ENCODE measurements at regions not wholly inside any gene's neighbourhood (a gene's known extent, or its start where the extent isn't known, plus 50 kb on each side); places are given as distances from the start of the nearest gene placed in this dataset.
"Not testable (repeated sequence)": the region's sequence is repeated elsewhere in the genome, so short reads cannot be mapped to it uniquely, and the experiment has no call there.

DNA sequence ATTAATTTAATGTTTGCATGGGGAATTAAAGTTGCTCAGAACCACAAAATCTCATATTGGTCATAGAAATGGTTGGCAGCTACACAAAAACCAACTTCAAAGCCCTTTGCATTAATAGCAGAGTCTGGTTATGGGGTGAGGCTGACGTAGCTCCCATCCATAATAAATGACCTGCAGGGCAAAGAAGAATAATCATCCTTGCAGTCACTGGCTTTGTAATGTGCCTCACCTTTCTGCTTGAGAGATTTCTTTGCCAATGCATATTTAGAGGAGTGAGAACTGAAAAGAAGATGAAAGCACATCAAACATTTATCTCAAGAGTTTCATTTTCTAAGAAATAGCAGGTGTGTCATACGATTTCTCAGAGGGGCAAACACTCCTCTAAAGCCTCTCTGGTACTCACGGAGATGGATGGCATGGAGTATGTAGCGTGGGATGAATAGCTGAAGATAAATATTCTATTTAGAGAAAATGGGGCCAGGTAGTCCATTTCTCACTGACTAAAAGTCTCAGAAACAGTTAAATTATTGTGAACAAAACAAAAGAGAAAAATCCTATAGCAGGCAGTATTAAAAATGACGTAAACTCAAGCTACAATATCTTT, 1491.9 kb downstream of the FAM181B start:
- ChIA-PET CTCF (no interaction called here), POLR2A (no interaction called here)
- Histone ChIP-seq H3K27ac (ENCODE audit: low read depth in 1 of 2, low read length in 2 of 2) (no peak overlapping the region), H3K4me1 (ENCODE audit: insufficient read depth, low read length) (no peaks in the 10 kb centered on the region), H3K27me3 (ENCODE audit: control insufficient read depth in 1 of 2, insufficient read depth in 2 of 2, low read length in 2 of 2) (no peaks in the 10 kb centered on the region), H3K4me3 (ENCODE audit: low read length) (no peak overlapping the region), H3K9me3 (ENCODE audit: control insufficient read depth in 1 of 2, insufficient read depth in 1 of 2, low read length in 2 of 2) (no peaks in the 10 kb centered on the region), H3K36me3 (ENCODE audit: insufficient read depth, low read length) (no peaks in the 10 kb centered on the region)
- intact Hi-C loops (cut with DNase I, micrococcal nuclease), result no loop called here
- Mint-ChIP-seq H3K9me3 (peaks cover 7% of the 10 kb centered on the region), H3K4me3 (no peak overlapping the region), H3K27me3 (no peaks in the 10 kb centered on the region), H3K4me1 (ENCODE audit: low read depth) (no peaks in the 10 kb centered on the region), H3K27ac (no peak overlapping the region), H3K36me3 (ENCODE audit: low read depth) (no peaks in the 10 kb centered on the region)
- ATAC-seq (ENCODE audit: poor library complexity), result no peak
- TF ChIP-seq CTCF (IDR thresholded peaks at IDR 0.05), result no peak
- no peak for DNase-seq

DNA sequence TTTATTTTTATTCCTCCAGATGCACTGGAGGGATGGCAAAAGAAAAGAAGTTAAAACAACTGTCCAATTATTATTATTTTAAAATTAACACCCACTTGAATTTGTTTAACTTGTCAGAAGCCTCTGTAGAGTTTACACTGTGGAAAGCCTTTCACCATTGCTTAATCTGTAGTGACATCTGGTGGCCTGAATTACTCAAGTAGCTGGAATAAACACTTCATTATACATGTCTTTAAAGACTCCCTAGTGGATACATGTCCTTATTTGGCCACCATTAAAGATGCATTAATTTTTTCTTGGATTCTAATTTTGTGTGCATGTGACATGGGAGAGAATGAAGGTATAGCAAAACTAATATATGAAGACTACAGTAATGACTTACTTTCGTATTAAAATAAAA, 1496.5 kb downstream of the FAM181B start:
- no peak for ATAC-seq (ENCODE audit: poor library complexity)
- Histone ChIP-seq H3K4me1 (ENCODE audit: insufficient read depth, low read length) (no peaks in the 10 kb centered on the region), H3K36me3 (ENCODE audit: insufficient read depth, low read length) (no peaks in the 10 kb centered on the region), H3K27ac (ENCODE audit: low read depth in 1 of 2, low read length in 2 of 2) (no peak overlapping the region), H3K27me3 (ENCODE audit: control insufficient read depth in 1 of 2, insufficient read depth in 2 of 2, low read length in 2 of 2) (no peaks in the 10 kb centered on the region), H3K9me3 (ENCODE audit: control insufficient read depth in 1 of 2, insufficient read depth in 1 of 2, low read length in 2 of 2) (no peaks in the 10 kb centered on the region), H3K4me3 (ENCODE audit: low read length) (no peak overlapping the region)
- intact Hi-C loops (cut with DNase I, micrococcal nuclease), result no loop called here
- Mint-ChIP-seq H3K4me3 (no peak overlapping the region), H3K9me3 (peaks cover 7% of the 10 kb centered on the region), H3K36me3 (ENCODE audit: low read depth) (no peaks in the 10 kb centered on the region), H3K27ac (no peak overlapping the region), H3K4me1 (ENCODE audit: low read depth) (no peaks in the 10 kb centered on the region), H3K27me3 (no peaks in the 10 kb centered on the region)
- CTCF ChIA-PET, result no interaction called here
- POLR2A ChIA-PET, result no interaction called here
- DNase-seq, result no peak
- TF ChIP-seq CTCF (IDR thresholded peaks at IDR 0.05), result no peak

- H3K4me3 Mint-ChIP-seq; H3K4me3 ChIP-seq (ENCODE audit: low read length); H3K36me3 ChIP-seq (ENCODE audit: insufficient read depth, low read length); ATAC-seq (ENCODE audit: poor library complexity); H3K27me3 Mint-ChIP-seq; H3K27ac Mint-ChIP-seq; DNase-seq; H3K4me1 ChIP-seq (ENCODE audit: insufficient read depth, low read length); H3K36me3 Mint-ChIP-seq (ENCODE audit: low read depth); H3K9me3 ChIP-seq (ENCODE audit: control insufficient read depth in 1 of 2, insufficient read depth in 1 of 2, low read length in 2 of 2); H3K4me1 Mint-ChIP-seq (ENCODE audit: low read depth); intact Hi-C loops (cut with DNase I, micrococcal nuclease); H3K27me3 ChIP-seq (ENCODE audit: control insufficient read depth in 1 of 2, insufficient read depth in 2 of 2, low read length in 2 of 2); CTCF ChIA-PET; POLR2A ChIA-PET; H3K9me3 Mint-ChIP-seq; H3K27ac ChIP-seq (ENCODE audit: low read depth in 1 of 2, low read length in 2 of 2): not testable (repeated sequence)
Measured at GRCh38 chr11:81227409-81227808, 1506.3 kb downstream of the FAM181B start.

GRCh38 chr11:81224396-81224795, 1509.3 kb downstream of the FAM181B start:
- Histone ChIP-seq H3K36me3 (ENCODE audit: insufficient read depth, low read length) (no peaks in the 10 kb centered on the region), H3K4me3 (ENCODE audit: low read length) (no peak overlapping the region), H3K27ac (ENCODE audit: low read depth in 1 of 2, low read length in 2 of 2) (no peak overlapping the region), H3K9me3 (ENCODE audit: control insufficient read depth in 1 of 2, insufficient read depth in 1 of 2, low read length in 2 of 2) (peaks cover 0 to 11% of the 10 kb centered on the region in 2 experiments), H3K27me3 (ENCODE audit: control insufficient read depth in 1 of 2, insufficient read depth in 2 of 2, low read length in 2 of 2) (no peaks in the 10 kb centered on the region), H3K4me1 (ENCODE audit: insufficient read depth, low read length) (no peaks in the 10 kb centered on the region)
- ChIA-PET POLR2A (no interaction called here), CTCF (no interaction called here)
- DNase-seq (no peak), ATAC-seq (ENCODE audit: poor library complexity) (no peak)
- TF ChIP-seq CTCF (IDR thresholded peaks at IDR 0.05), result no peak
- no peak overlapping the region for H3K27ac Mint-ChIP-seq
- no peaks in the 10 kb centered on the region for H3K36me3 Mint-ChIP-seq (ENCODE audit: low read depth)
- no peaks in the 10 kb centered on the region for H3K4me1 Mint-ChIP-seq (ENCODE audit: low read depth)
- H3K9me3 Mint-ChIP-seq, result peaks cover 2% of the 10 kb centered on the region
- no peaks in the 10 kb centered on the region for H3K27me3 Mint-ChIP-seq
- intact Hi-C loops (cut with DNase I, micrococcal nuclease), result no loop called here
- no peak overlapping the region for H3K4me3 Mint-ChIP-seq

Measured in CD4-positive, alpha-beta T cell (primary cell).